HG03378 (cell line): ENCODE measurements at regions not wholly inside any gene's neighbourhood (a gene's known extent, or its start where the extent isn't known, plus 50 kb on each side); places are given as distances from the start of the nearest gene placed in this dataset.

Source experiments
- ATAC-seq: cut with Tn5 transposase; IDR thresholded peaks from one replicate; pipeline ENCODE4 v1.9.1; 2021; ENCODE audit warnings: mild to moderate bottlenecking, moderate library complexity; ENCODE audit not compliant: unreplicated experiment

DNA sequence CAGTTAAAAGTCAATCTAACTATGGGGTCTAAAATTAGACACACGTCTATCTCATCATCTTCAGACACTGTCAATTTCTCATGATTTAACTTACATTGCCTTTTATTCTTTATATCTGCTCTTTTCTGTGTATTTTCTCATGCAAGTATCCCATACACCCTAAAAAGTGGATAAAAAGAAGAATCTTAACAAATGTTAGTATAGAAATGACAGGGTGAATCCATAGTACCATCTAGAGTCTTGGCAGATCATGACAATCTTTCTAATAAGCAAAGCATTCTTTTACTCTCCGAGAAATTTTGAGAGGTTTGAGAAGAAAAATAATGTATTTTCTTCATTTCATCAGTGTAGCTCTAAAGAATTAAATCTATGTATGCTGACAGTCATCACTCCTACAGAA is 382.7 kb downstream of the C6orf118 start:
- ATAC-seq = no peak

GRCh38 chr6:164925681-164926530 is 383.5 kb downstream of the C6orf118 start:
- no peak for ATAC-seq

- ATAC-seq = no peak
These were observed 384.7 kb downstream of the C6orf118 start for GRCh38 chr6:164924674-164925073.

GRCh38 chr6:164917211-164917610 is 392.2 kb downstream of the C6orf118 start:
- ATAC-seq = no peak

DNA sequence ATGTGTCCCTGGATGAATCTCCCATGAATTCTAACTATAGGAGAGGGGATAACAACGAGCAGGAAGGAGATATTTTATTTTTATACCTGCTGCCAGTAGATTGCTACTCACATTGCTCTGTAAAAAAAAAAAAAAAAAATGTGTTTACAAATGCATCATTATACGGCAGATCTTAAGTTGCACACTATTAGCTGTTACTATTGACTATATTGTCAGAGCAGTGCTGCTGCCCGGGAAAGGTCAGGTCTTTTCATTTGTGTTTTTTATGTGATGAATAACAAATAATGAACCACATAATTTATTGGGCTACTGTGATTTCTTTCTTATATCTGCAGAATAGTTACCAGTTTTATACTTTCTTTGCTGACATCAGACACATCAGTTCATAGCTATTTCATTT is 393.3 kb downstream of the C6orf118 start:
- ATAC-seq = no peak

- ATAC-seq = no peak
These were observed 397.4 kb downstream of the C6orf118 start for GRCh38 chr6:164911873-164912580.

- ATAC-seq = no peak
These were observed 398.3 kb downstream of the C6orf118 start for GRCh38 chr6:164911151-164911550.

DNA sequence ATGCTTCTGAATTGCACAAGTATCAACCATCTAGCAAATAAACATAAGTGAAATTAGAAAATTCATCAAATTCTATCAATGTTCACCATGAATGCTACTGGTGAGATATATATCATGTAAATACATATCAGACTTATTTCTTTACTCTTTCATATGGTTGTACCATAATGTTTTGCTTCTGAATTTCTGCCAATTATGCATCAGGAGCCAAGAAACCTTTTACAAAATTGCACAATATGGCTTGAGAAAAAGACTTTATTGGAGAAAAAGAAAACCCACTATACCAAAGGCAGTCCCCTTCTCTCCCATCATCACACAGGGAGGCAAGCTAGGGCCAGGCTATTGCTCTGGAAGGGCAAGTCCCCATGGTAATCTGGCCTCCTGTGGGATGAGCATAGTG is 402.6 kb downstream of the C6orf118 start:
- ATAC-seq = no peak

GRCh38 chr6:164905311-164905710 is 404.1 kb downstream of the C6orf118 start:
- no peak for ATAC-seq

GRCh38 chr6:164898412-164898811 is 411.0 kb downstream of the C6orf118 start:
- no peak for ATAC-seq

- no peak for ATAC-seq
These were observed 411.7 kb downstream of the C6orf118 start for GRCh38 chr6:164897523-164898235.

DNA sequence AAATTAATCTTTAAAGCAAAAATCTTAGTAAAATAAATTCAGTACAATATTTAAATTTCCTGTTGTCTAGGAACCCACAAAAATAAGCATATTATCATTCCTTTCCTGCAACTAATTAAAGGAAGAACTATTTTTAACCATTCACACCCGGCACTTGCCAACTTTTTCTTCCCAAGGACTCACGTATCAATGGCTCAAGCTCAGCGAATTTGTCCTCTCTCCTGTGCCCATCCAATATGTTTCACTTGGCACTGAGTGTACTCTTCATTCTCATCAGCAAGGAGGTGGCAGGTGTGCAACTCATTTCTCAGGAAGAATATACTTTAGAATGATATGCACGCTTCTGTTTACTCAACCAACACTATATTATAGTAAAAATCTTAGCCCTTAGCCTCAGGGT is 419.4 kb downstream of the C6orf118 start:
- ATAC-seq = no peak

GRCh38 chr6:164887660-164888059 is 421.7 kb downstream of the C6orf118 start:
- ATAC-seq = no peak

- no peak for ATAC-seq
These were observed 427.2 kb downstream of the C6orf118 start for GRCh38 chr6:164882236-164882635.

GRCh38 chr6:164871783-164872182 is 437.6 kb downstream of the C6orf118 start:
- ATAC-seq = no peak

DNA sequence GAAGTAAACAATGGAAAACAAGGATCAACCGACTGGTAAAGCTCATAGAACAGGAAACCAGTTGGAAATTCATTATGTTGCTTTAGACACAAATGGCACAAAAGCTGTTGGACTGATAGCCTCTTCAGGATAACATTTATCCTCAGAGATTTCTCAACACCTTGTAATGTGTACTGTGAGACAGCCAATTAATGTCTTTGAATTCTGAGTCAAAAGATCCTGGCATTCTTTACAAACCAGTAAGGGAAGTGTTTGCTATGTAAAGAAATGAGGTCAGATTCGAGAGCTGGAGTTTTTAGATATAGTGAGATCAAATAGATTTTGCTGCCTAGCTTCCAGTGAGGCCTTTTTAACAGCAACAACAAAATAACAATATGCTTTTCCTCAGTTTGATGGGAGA is 439.2 kb downstream of the C6orf118 start:
- ATAC-seq = no peak

DNA sequence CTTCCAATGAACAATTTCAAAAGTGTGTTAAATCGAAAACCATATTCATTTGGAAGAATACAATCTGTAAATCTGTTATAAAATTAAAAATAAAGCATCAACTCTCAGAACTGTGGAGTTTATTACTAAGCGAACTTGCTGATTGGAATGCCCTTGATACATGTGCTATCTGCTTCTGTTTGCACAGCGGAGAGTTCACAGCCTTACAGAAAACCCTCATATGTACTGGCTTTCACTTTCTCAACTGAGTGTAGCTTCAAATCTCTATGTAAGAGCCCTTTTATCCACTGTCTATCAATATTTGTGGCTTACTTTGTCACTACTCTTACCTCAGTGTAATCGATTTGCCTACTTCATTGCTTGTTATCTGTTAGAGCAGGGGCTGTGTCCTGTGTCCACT is 447.4 kb downstream of the C6orf118 start:
- no peak for ATAC-seq

DNA sequence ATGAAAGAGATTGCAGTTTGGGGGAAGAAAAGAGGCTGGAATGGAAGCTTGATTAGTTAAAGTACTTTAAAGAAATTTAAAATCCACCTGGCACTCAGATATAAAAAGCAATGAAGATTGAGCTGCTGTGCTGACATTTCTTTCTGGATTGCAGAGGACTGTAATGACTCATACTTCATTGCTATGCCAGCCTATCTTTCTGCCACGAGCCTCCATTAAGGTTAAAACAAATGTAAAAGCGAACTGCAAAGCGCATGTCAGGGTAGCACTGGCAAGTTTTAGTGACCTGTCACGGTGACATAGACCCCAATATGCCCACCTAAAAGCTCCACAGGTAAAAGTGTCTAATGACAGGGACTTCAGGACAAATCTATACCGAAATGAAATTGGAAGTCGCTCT is 449.6 kb downstream of the C6orf118 start:
- no peak for ATAC-seq

GRCh38 chr6:164856138-164856537 is 453.3 kb downstream of the C6orf118 start:
- ATAC-seq = no peak

DNA sequence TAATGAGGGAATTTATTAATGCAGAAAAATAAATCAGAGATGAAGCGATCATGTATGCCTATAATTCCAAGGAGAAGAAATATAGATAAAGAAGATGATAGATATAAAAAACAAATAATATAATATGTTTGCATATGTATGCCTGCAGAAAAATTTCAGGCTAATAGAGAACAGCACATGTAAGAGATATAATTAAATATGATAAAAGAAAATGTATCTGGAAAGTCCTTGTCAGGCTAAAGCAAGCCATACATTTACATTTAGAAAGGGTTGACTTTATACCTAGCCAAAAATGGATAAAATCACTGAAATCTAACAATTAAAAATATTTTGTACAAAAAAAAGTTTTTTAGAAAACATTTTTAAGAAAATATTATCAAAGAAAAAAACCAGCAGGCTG is 454.1 kb downstream of the C6orf118 start:
- no peak for ATAC-seq

- ATAC-seq = no peak
These were observed 454.9 kb downstream of the C6orf118 start for GRCh38 chr6:164854526-164854925.

GRCh38 chr6:164845773-164846172 is 463.6 kb downstream of the C6orf118 start:
- no peak for ATAC-seq
